Keratinocyte (primary cell): ENCODE measurements at regions not wholly inside any gene's neighbourhood (a gene's known extent, or its start where the extent isn't known, plus 50 kb on each side); places are given as distances from the start of the nearest gene placed in this dataset.

Source experiments
- DNase-seq: peaks from one replicate; pipeline ENCODE4 v3.0.0-alpha.2; 2011; ENCODE audit warnings: low read depth, missing footprints, low spot score
- FAIRE-seq: peaks from 2 replicates; lab custom pipeline; 2011; peaks lifted over from hg19 to GRCh38; lab: Jason Lieb, UNC
- H2AFZ ChIP-seq: 2 replicates; pipeline ENCODE4 v1.6.0; 2012; ENCODE audit warnings: low read length, control low read depth, inconsistent platforms; ENCODE audit not compliant: control insufficient read depth
- H3K27ac ChIP-seq: 2 replicates; pipeline ENCODE4 v1.5.1; 2011; ENCODE audit warnings: low read length; ENCODE audit not compliant: control insufficient read depth, insufficient read depth
- H3K27me3 ChIP-seq: 3 replicates; pipeline ENCODE4 v1.6.0; 2011; ENCODE audit warnings: low read length; ENCODE audit not compliant: control insufficient read depth, insufficient read depth; ENCODE audit errors: extremely low read depth
- H3K36me3 ChIP-seq, 2 experiments: 2 replicates in 1 of 2; 3 replicates in 1 of 2; pipeline ENCODE4 v1.5.1; 2011; ENCODE audit warnings: low read length in 2 of 2, mild to moderate bottlenecking in 1 of 2; ENCODE audit not compliant: control insufficient read depth in 2 of 2, insufficient read depth in 2 of 2; ENCODE audit errors: extremely low read depth in 1 of 2
- H3K4me1 ChIP-seq: 3 replicates; pipeline ENCODE4 v1.5.1; 2011; ENCODE audit warnings: low read length; ENCODE audit not compliant: control insufficient read depth, insufficient read depth; ENCODE audit errors: extremely low read depth
- H3K4me2 ChIP-seq: 3 replicates; pipeline ENCODE4 v1.6.0; 2011; ENCODE audit warnings: low read depth, low read length; ENCODE audit not compliant: control insufficient read depth, insufficient read depth; ENCODE audit errors: extremely low read depth
- H3K4me3 ChIP-seq, 3 experiments: fragments of 200-600 bp in 1 of 3; sonication (generic) in 1 of 3; 2 replicates in 2 of 3; 3 replicates in 1 of 3; pipeline ENCODE4 v1.5.1; 2011 to 2016; ENCODE audit warnings: low read length in 3 of 3, mild to moderate bottlenecking in 3 of 3, control low read depth in 2 of 3, inconsistent platforms in 1 of 3, low read depth in 1 of 3, mixed read lengths in 1 of 3, mixed run types in 1 of 3, moderate library complexity in 1 of 3; ENCODE audit not compliant: control insufficient read depth in 2 of 3, insufficient read depth in 2 of 3; ENCODE audit errors: extremely low read depth in 1 of 3
- H3K79me2 ChIP-seq: 2 replicates; pipeline ENCODE4 v1.6.0; 2012; ENCODE audit warnings: low read length; ENCODE audit not compliant: control insufficient read depth, insufficient read depth
- H3K9ac ChIP-seq: 3 replicates; pipeline ENCODE4 v1.6.0; 2011; ENCODE audit warnings: low read length; ENCODE audit not compliant: control insufficient read depth, insufficient read depth; ENCODE audit errors: extremely low read depth
- H3K9me1 ChIP-seq: 3 replicates; pipeline ENCODE4 v1.6.0; 2011; ENCODE audit warnings: low read length; ENCODE audit not compliant: control insufficient read depth, insufficient read depth; ENCODE audit errors: extremely low read depth
- H3K9me3 ChIP-seq: 2 replicates; pipeline ENCODE4 v1.5.1; 2012; ENCODE audit warnings: low read depth, low read length; ENCODE audit not compliant: control insufficient read depth
- H4K20me1 ChIP-seq: 3 replicates; pipeline ENCODE4 v1.6.0; 2011; ENCODE audit warnings: low read length; ENCODE audit not compliant: control insufficient read depth, insufficient read depth; ENCODE audit errors: extremely low read depth
- EZH2 ChIP-seq: IDR thresholded peaks from one replicate; pipeline ENCODE4 v1.6.1; 2012; ENCODE audit warnings: inconsistent platforms, mild to moderate bottlenecking, low read length, moderate library complexity
- dilution Hi-C: fragments of 300-500 bp; cut with MboI; formaldehyde crosslinking; loops from one replicate; pipeline ENCODE4 v1.7.0; 2020; ENCODE audit warnings: low sequenced_read_pairs; ENCODE audit not compliant: extremely low pct_ligation_motif_present
- TF ChIP-seq, protein P1 (sequence below), 3 experiments: IDR thresholded peaks in 1 of 3; conservative IDR thresholded peaks in 1 of 3; optimal IDR thresholded peaks in 1 of 3; 2 replicates in 2 of 3; 3 replicates in 1 of 3; pipeline versions ENCODE3 to v1.5.1; 2011; ENCODE audit warnings: low read length in 3 of 3, mild to moderate bottlenecking in 3 of 3, moderate library complexity in 2 of 3, control low read depth in 1 of 3, inconsistent platforms in 1 of 3; ENCODE audit not compliant: insufficient read depth in 2 of 3; ENCODE audit errors: extremely low read depth in 1 of 3

DNA sequence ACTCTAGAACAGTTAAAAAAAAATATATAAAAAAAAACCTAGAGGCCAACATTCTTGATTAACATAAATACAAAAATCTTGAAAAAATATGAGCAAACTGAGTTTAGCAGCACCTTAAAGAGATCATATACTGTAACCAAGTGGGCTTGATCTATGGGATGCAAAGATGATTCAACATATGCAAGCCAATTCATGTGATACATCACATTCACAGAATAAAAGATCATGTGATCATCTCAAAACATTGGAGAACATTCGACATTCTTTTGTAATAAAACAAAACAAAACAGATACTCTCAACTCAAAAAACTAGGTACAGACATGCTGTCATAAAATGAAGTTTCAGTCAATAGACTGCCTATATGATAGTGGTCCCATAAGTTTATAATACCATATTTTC is 165.4 kb upstream of the NDST4 start:
- FAIRE-seq = no peak
- TF ChIP-seq, protein P1, sequence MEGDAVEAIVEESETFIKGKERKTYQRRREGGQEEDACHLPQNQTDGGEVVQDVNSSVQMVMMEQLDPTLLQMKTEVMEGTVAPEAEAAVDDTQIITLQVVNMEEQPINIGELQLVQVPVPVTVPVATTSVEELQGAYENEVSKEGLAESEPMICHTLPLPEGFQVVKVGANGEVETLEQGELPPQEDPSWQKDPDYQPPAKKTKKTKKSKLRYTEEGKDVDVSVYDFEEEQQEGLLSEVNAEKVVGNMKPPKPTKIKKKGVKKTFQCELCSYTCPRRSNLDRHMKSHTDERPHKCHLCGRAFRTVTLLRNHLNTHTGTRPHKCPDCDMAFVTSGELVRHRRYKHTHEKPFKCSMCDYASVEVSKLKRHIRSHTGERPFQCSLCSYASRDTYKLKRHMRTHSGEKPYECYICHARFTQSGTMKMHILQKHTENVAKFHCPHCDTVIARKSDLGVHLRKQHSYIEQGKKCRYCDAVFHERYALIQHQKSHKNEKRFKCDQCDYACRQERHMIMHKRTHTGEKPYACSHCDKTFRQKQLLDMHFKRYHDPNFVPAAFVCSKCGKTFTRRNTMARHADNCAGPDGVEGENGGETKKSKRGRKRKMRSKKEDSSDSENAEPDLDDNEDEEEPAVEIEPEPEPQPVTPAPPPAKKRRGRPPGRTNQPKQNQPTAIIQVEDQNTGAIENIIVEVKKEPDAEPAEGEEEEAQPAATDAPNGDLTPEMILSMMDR (optimal IDR thresholded peaks at IDR 0.05 in 1 of 3, IDR thresholded peaks at IDR 0.05 in 1 of 3, conservative IDR thresholded peaks at IDR 0.05 in 1 of 3; ENCODE audit: extremely low read depth in 1 of 3, insufficient read depth in 2 of 3, low read length in 3 of 3) = no peak
- no peak for TF ChIP-seq EZH2
- H3K9ac ChIP-seq = no peak overlapping the region

DNA sequence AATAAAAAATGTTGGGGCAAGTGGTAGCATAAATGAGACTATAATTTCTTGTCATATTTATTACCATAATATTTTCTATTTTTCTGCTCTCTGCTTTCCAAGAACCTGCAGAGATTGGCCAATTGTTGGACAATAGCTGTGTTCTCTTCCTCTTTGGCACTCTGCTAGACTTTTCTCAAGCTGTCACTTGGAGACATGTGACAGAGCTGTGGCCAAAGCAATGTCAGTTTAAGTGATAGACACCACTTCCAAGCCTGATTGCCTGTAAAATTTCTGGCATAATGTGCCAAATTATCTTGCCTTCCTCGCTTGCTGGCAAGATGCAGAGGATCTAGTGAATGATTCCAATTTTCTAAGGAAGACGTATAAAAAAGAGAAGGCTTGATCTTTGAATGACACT is 162.2 kb upstream of the NDST4 start:
- H3K27ac ChIP-seq = no peak overlapping the region
- no peak overlapping the region for H3K9ac ChIP-seq
- H3K27me3 ChIP-seq = no peaks in the 10 kb centered on the region
- no peaks in the 10 kb centered on the region for H3K4me1 ChIP-seq
- dilution Hi-C loops = no loop called here
- H3K4me3 ChIP-seq = no peak overlapping the region
- no peak for DNase-seq
- H3K9me3 ChIP-seq = no peaks in the 10 kb centered on the region
- no peaks in the 10 kb centered on the region for H4K20me1 ChIP-seq
- H3K4me2 ChIP-seq = no peak overlapping the region
- no peak for FAIRE-seq
- H3K36me3 ChIP-seq = no peaks in the 10 kb centered on the region
- TF ChIP-seq, protein P1 (optimal IDR thresholded peaks at IDR 0.05 in 1 of 3, IDR thresholded peaks at IDR 0.05 in 1 of 3, conservative IDR thresholded peaks at IDR 0.05 in 1 of 3; ENCODE audit: extremely low read depth in 1 of 3, insufficient read depth in 2 of 3, low read length in 3 of 3) = no peak
- TF ChIP-seq EZH2 = no peak
- H3K9me1 ChIP-seq = no peaks in the 10 kb centered on the region
- H3K79me2 ChIP-seq = no peaks in the 10 kb centered on the region
- H2AFZ ChIP-seq = no peak overlapping the region

More for the DNA sequence above, 165.4 kb upstream of the NDST4 start:
- Histone ChIP-seq H3K36me3 (no peaks in the 10 kb centered on the region), H3K27ac (no peak overlapping the region), H3K4me2 (no peak overlapping the region), H2AFZ (no peak overlapping the region), H3K79me2 (no peaks in the 10 kb centered on the region), H3K4me3 (no peak overlapping the region), H3K4me1 (no peaks in the 10 kb centered on the region), H3K9me1 (no peaks in the 10 kb centered on the region), H4K20me1 (no peaks in the 10 kb centered on the region), H3K27me3 (no peaks in the 10 kb centered on the region), H3K9me3 (no peaks in the 10 kb centered on the region)
- dilution Hi-C loops = no loop called here
- DNase-seq = no peak
